IMR-90 (cell line): ENCODE measurements at regions not wholly inside any gene's neighbourhood (a gene's known extent, or its start where the extent isn't known, plus 50 kb on each side); places are given as distances from the start of the nearest gene placed in this dataset.

Experiments
- ATAC-seq: fragments of 200-7000 bp; cut with Tn5 transposase; 2 replicates; pipeline ENCODE4 v1.9.1; 2020; ENCODE audit warnings: low read depth, mild to moderate bottlenecking, moderate library complexity
- BruUV-seq: library from RNA; stranded (reverse); fragments of 400-500 nt; replicated peaks from 2 replicates; lab custom pipeline; 2021; lab: Mats Ljungman, UMichigan
- CTCF ChIA-PET: fragments of 300-600 bp; formaldehyde crosslinking; extraction: SDS; loops from one replicate; lab custom pipeline; 2021; ENCODE audit warnings: antibody characterized with exemption; lab: Yijun Ruan, JAX
- POLR2A ChIA-PET: fragments of 300-600 bp; sonication (Branson Sonifier 250); formaldehyde crosslinking; loops from one replicate; lab custom pipeline; 2022; ENCODE audit warnings: antibody characterized with exemption; ENCODE audit not compliant: unreplicated experiment; lab: Charles Lee
- DNase-seq: peaks from one replicate; pipeline ENCODE4 v3.0.0; 2013
- H2AFZ ChIP-seq: replicated peaks from 2 replicates; pipeline ENCODE3; 2013; ENCODE audit warnings: low read length, mild to moderate bottlenecking; ENCODE audit not compliant: poor library complexity
- H2AK5ac ChIP-seq: 2 replicates; pipeline ENCODE4 v1.6.1; 2013; ENCODE audit warnings: low read depth, low read length, inconsistent platforms
- H2AK9ac ChIP-seq: replicated peaks from 2 replicates; pipeline ENCODE3; 2013; ENCODE audit warnings: mild to moderate bottlenecking, low read depth, low read length, moderate library complexity; ENCODE audit not compliant: poor library complexity
- H2BK120ac ChIP-seq: 2 replicates; pipeline ENCODE4 v1.6.1; 2013; ENCODE audit warnings: low read depth, low read length, inconsistent platforms
- H2BK15ac ChIP-seq: 3 replicates; pipeline ENCODE4 v1.6.1; 2013; ENCODE audit warnings: low read depth, low read length, inconsistent platforms
- H2BK20ac ChIP-seq: 2 replicates; pipeline ENCODE4 v1.6.1; 2013; ENCODE audit warnings: low read depth, mild to moderate bottlenecking, inconsistent platforms, low read length, moderate library complexity
- H2BK5ac ChIP-seq: 2 replicates; pipeline ENCODE4 v1.6.1; 2013; ENCODE audit warnings: mild to moderate bottlenecking, low read depth, low read length, inconsistent platforms; ENCODE audit not compliant: poor library complexity, severe bottlenecking
- H3K14ac ChIP-seq: replicated peaks from 2 replicates; pipeline ENCODE4 v1.6.1; 2013; ENCODE audit warnings: low read depth, low read length, inconsistent platforms
- H3K18ac ChIP-seq: 2 replicates; pipeline ENCODE4 v1.6.1; 2013; ENCODE audit warnings: low read depth, low read length, control low read depth
- H3K23ac ChIP-seq: 2 replicates; pipeline ENCODE4 v1.6.1; 2013; ENCODE audit warnings: low read depth, low read length, inconsistent platforms
- H3K27ac ChIP-seq: 2 replicates; pipeline ENCODE4 v1.5.1; 2013; ENCODE audit warnings: mild to moderate bottlenecking, control low read depth, low read length; ENCODE audit not compliant: insufficient read depth
- H3K27me3 ChIP-seq: 2 replicates; pipeline ENCODE4 v1.6.1; 2013; ENCODE audit warnings: low read length; ENCODE audit not compliant: control insufficient read depth, insufficient read depth
- H3K36me3 ChIP-seq: 2 replicates; pipeline ENCODE4 v1.6.1; 2013; ENCODE audit warnings: low read length, mixed read lengths; ENCODE audit not compliant: control insufficient read depth, insufficient read depth
- H3K4ac ChIP-seq: 2 replicates; pipeline ENCODE4 v1.6.1; 2013; ENCODE audit warnings: low read depth, low read length, inconsistent platforms
- H3K4me1 ChIP-seq: 2 replicates; pipeline ENCODE4 v1.6.1; 2013; ENCODE audit warnings: low read length, mixed read lengths; ENCODE audit not compliant: control insufficient read depth, insufficient read depth
- H3K4me2 ChIP-seq: 2 replicates; pipeline ENCODE4 v1.6.1; 2013; ENCODE audit warnings: low read depth, mild to moderate bottlenecking, control low read depth, low read length, moderate library complexity
- H3K4me3 ChIP-seq: 2 replicates; pipeline ENCODE4 v1.5.1; 2013; ENCODE audit warnings: low read depth, mild to moderate bottlenecking, control low read depth, low read length, moderate library complexity; ENCODE audit not compliant: insufficient read depth
- H3K56ac ChIP-seq: 2 replicates; pipeline ENCODE4 v1.6.1; 2013; ENCODE audit warnings: low read length, inconsistent platforms; ENCODE audit not compliant: insufficient read depth; ENCODE audit errors: extremely low read depth
- H3K79me1 ChIP-seq, 2 experiments: 2 replicates each; pipeline ENCODE4 v1.6.1; 2013; ENCODE audit warnings: low read length in 2 of 2, inconsistent platforms in 1 of 2, low read depth in 1 of 2
- H3K9ac ChIP-seq: 2 replicates; pipeline ENCODE4 v1.6.1; 2013; ENCODE audit warnings: low read depth, low read length, control low read depth
- H3K9me1 ChIP-seq: 2 replicates; pipeline ENCODE4 v1.6.1; 2013; ENCODE audit warnings: low read length, inconsistent platforms; ENCODE audit not compliant: insufficient read depth
- H3K9me3 ChIP-seq: 2 replicates; pipeline ENCODE4 v1.6.1; 2013; ENCODE audit warnings: low read length; ENCODE audit not compliant: control insufficient read depth, insufficient read depth
- H4K20me1 ChIP-seq: 2 replicates; pipeline ENCODE4 v1.6.1; 2013; ENCODE audit warnings: low read length, inconsistent platforms; ENCODE audit not compliant: insufficient read depth
- H4K5ac ChIP-seq: 2 replicates; pipeline ENCODE4 v1.6.1; 2013; ENCODE audit warnings: mild to moderate bottlenecking, low read depth, low read length, control low read depth
- H4K8ac ChIP-seq, 2 experiments: 2 replicates each; pipeline ENCODE4 v1.6.1; 2013; ENCODE audit warnings: low read depth in 2 of 2, low read length in 2 of 2, control low read depth in 1 of 2, inconsistent platforms in 1 of 2
- H4K91ac ChIP-seq: 2 replicates; pipeline ENCODE4 v1.6.1; 2013; ENCODE audit warnings: low read depth, low read length, inconsistent platforms; ENCODE audit not compliant: insufficient read depth
- CEBPB ChIP-seq: IDR thresholded peaks from 2 replicates; pipeline ENCODE4 v1.6.1; 2012; ENCODE audit warnings: low read depth, low read length, improper control_type of control experiment
- CHD1 ChIP-seq: IDR thresholded peaks from 2 replicates; pipeline ENCODE4 v1.6.1; 2012; ENCODE audit warnings: low read depth, low read length, improper control_type of control experiment
- FOS ChIP-seq: fragments of 150-350 bp; IDR thresholded peaks from 2 replicates; pipeline ENCODE4 v1.6.1; 2016; ENCODE audit warnings: low read depth, low read length
- MAFK ChIP-seq: IDR thresholded peaks from 2 replicates; pipeline ENCODE4 v1.6.1; 2012; ENCODE audit warnings: low read depth, low read length, improper control_type of control experiment
- MAZ ChIP-seq: IDR thresholded peaks from 2 replicates; pipeline ENCODE4 v1.6.1; 2012; ENCODE audit warnings: low read depth, mild to moderate bottlenecking, low read length, improper control_type of control experiment, moderate library complexity, borderline replicate concordance
- MXI1 ChIP-seq: IDR thresholded peaks from 2 replicates; pipeline ENCODE4 v1.6.1; 2012; ENCODE audit warnings: low read depth, mild to moderate bottlenecking, low read length, moderate library complexity, borderline replicate concordance
- NFE2L2 ChIP-seq: fragments of 150-350 bp; IDR thresholded peaks from 2 replicates; pipeline ENCODE4 v1.6.1; 2016; ENCODE audit warnings: low read depth, mild to moderate bottlenecking, low read length
- RCOR1 ChIP-seq: IDR thresholded peaks from 2 replicates; pipeline ENCODE4 v1.6.1; 2012; ENCODE audit warnings: mild to moderate bottlenecking, low read length, improper control_type of control experiment; ENCODE audit not compliant: insufficient replicate concordance
- SMC3 ChIP-seq: fragments of 150-350 bp; IDR thresholded peaks from 2 replicates; pipeline ENCODE4 v1.6.1; 2016; ENCODE audit warnings: low read depth, mild to moderate bottlenecking, antibody characterized with exemption, low read length, moderate library complexity
- WGBS, 2 experiments: methylation state at CpG; one replicate each; pipeline versions ENCODE4 v1.1.5 to v1.1.7; 2013; ENCODE audit warnings: missing lambda C conversion rate in 2 of 2; ENCODE audit not compliant: insufficient read length in 1 of 2; ENCODE audit errors: extremely low coverage in 2 of 2; 5-methylcytosine and 5-hydroxymethylcytosine counted together
- dilution Hi-C: fragments of 300-500 bp; cut with HindIII; formaldehyde crosslinking; loops from one replicate; pipeline ENCODE4 v1.14.3; 2018; ENCODE audit warnings: low sequenced_read_pairs; ENCODE audit not compliant: unreplicated experiment
- in situ Hi-C: fragments of 300-500 bp; cut with MboI; formaldehyde crosslinking; loops from 3 replicates; pipeline ENCODE4 v1.14.3; 2019; ENCODE audit warnings: low sequenced_read_pairs, inconsistent platforms, mixed read lengths
- intact Hi-C: fragments of 100-400 bp; cut with micrococcal nuclease; formaldehyde crosslinking; loops from 2 replicates; pipeline ENCODE4 v1.10.0; 2022
- TF ChIP-seq, protein P1 (sequence below): conservative IDR thresholded peaks from 2 replicates; pipeline ENCODE4 v1.5.1; 2012; ENCODE audit warnings: mild to moderate bottlenecking, low read depth, low read length, improper control_type of control experiment
- TF ChIP-seq, protein P2 (sequence below): fragments of 150-350 bp; IDR thresholded peaks from 2 replicates; pipeline ENCODE4 v1.6.1; 2016; ENCODE audit warnings: low read depth, mild to moderate bottlenecking, low read length, moderate library complexity, borderline replicate concordance
- TF ChIP-seq, protein P3 (sequence below): fragments of 150-350 bp; IDR thresholded peaks from 2 replicates; pipeline ENCODE4 v1.6.1; 2017; ENCODE audit warnings: mild to moderate bottlenecking, antibody characterized with exemption, low read length, low read depth

DNA sequence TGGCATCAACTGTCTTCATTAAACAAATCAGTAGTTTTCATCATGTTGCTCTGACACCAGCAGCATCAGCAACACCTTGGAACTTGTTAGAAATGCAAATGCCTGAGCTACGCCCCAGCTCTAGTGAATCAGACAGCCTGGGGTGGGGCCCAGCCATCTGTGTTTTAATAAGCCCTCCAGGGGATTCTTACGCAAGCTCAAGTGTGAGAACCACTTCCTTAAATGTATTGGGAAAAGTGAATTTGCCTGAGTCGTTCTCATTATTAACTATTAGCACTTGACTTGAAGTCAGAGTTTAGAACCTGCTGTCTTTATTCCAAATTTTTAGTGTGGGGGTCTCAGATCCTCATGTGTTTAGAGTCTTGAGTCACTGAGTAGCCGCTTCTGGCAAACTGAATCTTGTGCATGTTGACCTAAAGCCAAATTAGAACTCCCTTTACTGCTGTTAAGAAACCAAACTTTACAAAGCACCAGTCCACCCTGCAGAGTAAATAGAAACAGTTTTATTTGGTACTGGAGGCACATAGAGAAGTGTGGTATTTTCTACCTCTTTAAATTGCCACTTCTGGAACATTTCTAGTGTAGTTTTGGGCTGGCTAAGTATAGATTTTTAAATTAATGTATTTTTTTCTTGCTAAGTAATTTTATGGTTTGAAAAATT lies 137.4 kb upstream of the COX10 start:
- no peak overlapping the region for H2BK15ac ChIP-seq
- no peak overlapping the region for H3K56ac ChIP-seq
- no peak overlapping the region for H2BK120ac ChIP-seq
- no peak overlapping the region for H2AK5ac ChIP-seq
- H2BK5ac ChIP-seq = no peak overlapping the region
- H3K23ac ChIP-seq = no peak overlapping the region
- CTCF ChIA-PET = no interaction called here
- POLR2A ChIA-PET = no interaction called here
- H3K9ac ChIP-seq = no peak overlapping the region
- H3K27ac ChIP-seq = no peak overlapping the region
- dilution Hi-C loops (no loop called here), intact Hi-C loops (no loop called here), in situ Hi-C loops (no loop called here)
- no peaks in the 10 kb centered on the region for H3K9me1 ChIP-seq
- no peaks in the 10 kb centered on the region for H3K4me1 ChIP-seq
- H2AFZ ChIP-seq = no peak overlapping the region
- no peaks in the 10 kb centered on the region for H3K27me3 ChIP-seq
- no peaks in the 10 kb centered on the region for H3K79me1 ChIP-seq
- DNase-seq (peak; percentile 3), ATAC-seq (no peak)
- H3K18ac ChIP-seq = no peak overlapping the region
- no peak for TF ChIP-seq CEBPB
- TF ChIP-seq, protein P1, sequence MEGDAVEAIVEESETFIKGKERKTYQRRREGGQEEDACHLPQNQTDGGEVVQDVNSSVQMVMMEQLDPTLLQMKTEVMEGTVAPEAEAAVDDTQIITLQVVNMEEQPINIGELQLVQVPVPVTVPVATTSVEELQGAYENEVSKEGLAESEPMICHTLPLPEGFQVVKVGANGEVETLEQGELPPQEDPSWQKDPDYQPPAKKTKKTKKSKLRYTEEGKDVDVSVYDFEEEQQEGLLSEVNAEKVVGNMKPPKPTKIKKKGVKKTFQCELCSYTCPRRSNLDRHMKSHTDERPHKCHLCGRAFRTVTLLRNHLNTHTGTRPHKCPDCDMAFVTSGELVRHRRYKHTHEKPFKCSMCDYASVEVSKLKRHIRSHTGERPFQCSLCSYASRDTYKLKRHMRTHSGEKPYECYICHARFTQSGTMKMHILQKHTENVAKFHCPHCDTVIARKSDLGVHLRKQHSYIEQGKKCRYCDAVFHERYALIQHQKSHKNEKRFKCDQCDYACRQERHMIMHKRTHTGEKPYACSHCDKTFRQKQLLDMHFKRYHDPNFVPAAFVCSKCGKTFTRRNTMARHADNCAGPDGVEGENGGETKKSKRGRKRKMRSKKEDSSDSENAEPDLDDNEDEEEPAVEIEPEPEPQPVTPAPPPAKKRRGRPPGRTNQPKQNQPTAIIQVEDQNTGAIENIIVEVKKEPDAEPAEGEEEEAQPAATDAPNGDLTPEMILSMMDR = no peak
- TF ChIP-seq MXI1 = no peak
- TF ChIP-seq RCOR1 = no peak
- TF ChIP-seq, protein P2, sequence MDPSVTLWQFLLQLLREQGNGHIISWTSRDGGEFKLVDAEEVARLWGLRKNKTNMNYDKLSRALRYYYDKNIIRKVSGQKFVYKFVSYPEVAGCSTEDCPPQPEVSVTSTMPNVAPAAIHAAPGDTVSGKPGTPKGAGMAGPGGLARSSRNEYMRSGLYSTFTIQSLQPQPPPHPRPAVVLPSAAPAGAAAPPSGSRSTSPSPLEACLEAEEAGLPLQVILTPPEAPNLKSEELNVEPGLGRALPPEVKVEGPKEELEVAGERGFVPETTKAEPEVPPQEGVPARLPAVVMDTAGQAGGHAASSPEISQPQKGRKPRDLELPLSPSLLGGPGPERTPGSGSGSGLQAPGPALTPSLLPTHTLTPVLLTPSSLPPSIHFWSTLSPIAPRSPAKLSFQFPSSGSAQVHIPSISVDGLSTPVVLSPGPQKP = no peak
- no peak for TF ChIP-seq MAZ
- no peak for TF ChIP-seq SMC3
- TF ChIP-seq FOS = no peak
- TF ChIP-seq NFE2L2 = no peak
- no peak for TF ChIP-seq MAFK
- TF ChIP-seq CHD1 = no peak
- TF ChIP-seq, protein P3, sequence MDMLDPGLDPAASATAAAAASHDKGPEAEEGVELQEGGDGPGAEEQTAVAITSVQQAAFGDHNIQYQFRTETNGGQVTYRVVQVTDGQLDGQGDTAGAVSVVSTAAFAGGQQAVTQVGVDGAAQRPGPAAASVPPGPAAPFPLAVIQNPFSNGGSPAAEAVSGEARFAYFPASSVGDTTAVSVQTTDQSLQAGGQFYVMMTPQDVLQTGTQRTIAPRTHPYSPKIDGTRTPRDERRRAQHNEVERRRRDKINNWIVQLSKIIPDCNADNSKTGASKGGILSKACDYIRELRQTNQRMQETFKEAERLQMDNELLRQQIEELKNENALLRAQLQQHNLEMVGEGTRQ = no peak
- BruUV-seq = no TSS peak
- no peaks in the 10 kb centered on the region for H3K9me3 ChIP-seq
- no peak overlapping the region for H4K5ac ChIP-seq
- H3K4ac ChIP-seq = no peak overlapping the region
- H3K36me3 ChIP-seq = no peaks in the 10 kb centered on the region
- H2AK9ac ChIP-seq = no peak overlapping the region
- no CpG with 5 or more reads among the region's 4 CpGs for WGBS, 2 experiments
- H2BK20ac ChIP-seq = no peak overlapping the region
- H3K4me2 ChIP-seq = no peak overlapping the region
- no peaks in the 10 kb centered on the region for H4K20me1 ChIP-seq
- no peak overlapping the region for H3K4me3 ChIP-seq
- H3K14ac ChIP-seq = no peak overlapping the region
- H4K91ac ChIP-seq = no peak overlapping the region
- no peak overlapping the region for H4K8ac ChIP-seq
